ENCODE measurements at regions not wholly inside any gene's neighbourhood (a gene's known extent, or its start where the extent isn't known, plus 50 kb on each side); places are given as distances from the start of the nearest gene placed in this dataset.

DNA sequence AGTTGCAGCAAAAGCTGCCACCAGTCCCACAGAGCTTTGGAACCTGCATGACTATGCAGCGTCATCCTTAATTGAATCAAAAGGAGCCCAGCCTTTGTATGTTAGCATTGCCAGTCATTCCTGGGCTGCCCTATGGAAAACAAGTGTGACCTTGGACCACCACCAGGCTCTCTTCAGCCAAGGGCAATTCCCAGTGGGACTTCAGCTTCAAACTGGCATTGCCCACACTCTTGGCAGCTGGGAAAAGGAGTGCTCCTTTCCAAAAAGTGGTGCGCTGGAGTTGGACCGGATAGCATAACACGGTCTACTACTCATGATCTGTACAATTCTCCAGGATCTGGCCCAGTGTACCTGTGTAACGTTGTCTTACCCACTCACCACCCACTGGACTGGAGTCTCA, 259.5 kb downstream of the MREG start (continued):
- no peak for TF ChIP-seq SMAD1 (IDR thresholded peaks at IDR 0.05; ENCODE audit: low read depth, partially characterized antibody)

DNA sequence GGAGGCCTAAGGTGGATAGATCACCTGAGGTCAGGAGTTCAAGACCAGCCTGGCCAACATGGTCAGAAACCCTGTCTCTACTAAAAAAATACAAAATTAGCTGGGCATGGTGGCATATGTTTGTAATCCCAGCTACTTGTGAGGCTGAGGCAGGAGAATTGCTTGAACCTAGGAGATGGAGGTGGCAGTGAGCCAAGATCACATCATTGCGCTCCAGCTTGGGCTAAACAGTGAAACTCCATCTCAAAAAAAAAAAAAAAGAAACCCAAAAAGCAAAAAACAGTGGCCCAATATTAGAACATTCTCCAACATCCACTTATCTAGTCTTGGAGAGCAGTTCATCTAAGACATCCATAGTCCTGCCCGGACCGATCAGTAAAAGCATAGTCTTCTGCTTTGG, 260.4 kb downstream of the MREG start:
- ATAC-seq (no peak), DNase-seq (ENCODE audit: low read depth, low spot score) (no peak), FAIRE-seq (no peak)
- H3K4me1 ChIP-seq (ENCODE audit: control insufficient read depth, insufficient read depth, low read length), result no peaks in the 10 kb centered on the region
- no peak overlapping the region for H3K4me2 ChIP-seq (ENCODE audit: control insufficient read depth, insufficient read depth)
- BruUV-seq (replicated peaks), result no TSS peak
- H3K9me3 ChIP-seq (replicated peaks; ENCODE audit: control insufficient read depth, insufficient read depth, low read length), result no peaks in the 10 kb centered on the region
- POLR2A ChIA-PET, result no interaction called here
- TF ChIP-seq MXI1 (IDR thresholded peaks at IDR 0.05; ENCODE audit: low read depth, low read length), result no peak
- no peak for TF ChIP-seq TBL1XR1 (IDR thresholded peaks at IDR 0.05; ENCODE audit: low read depth, low read length)
- TF ChIP-seq, protein P1, sequence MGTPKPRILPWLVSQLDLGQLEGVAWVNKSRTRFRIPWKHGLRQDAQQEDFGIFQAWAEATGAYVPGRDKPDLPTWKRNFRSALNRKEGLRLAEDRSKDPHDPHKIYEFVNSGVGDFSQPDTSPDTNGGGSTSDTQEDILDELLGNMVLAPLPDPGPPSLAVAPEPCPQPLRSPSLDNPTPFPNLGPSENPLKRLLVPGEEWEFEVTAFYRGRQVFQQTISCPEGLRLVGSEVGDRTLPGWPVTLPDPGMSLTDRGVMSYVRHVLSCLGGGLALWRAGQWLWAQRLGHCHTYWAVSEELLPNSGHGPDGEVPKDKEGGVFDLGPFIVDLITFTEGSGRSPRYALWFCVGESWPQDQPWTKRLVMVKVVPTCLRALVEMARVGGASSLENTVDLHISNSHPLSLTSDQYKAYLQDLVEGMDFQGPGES (IDR thresholded peaks at IDR 0.05), result no peak
- no peak for TF ChIP-seq POU2F2 (IDR thresholded peaks at IDR 0.05; ENCODE audit: borderline replicate concordance, low read depth, low read length)
- TF ChIP-seq SUZ12 (IDR thresholded peaks at IDR 0.05; ENCODE audit: unreplicated experiment), result no peak
- TF ChIP-seq SUPT20H (IDR thresholded peaks at IDR 0.05; ENCODE audit: borderline replicate concordance, control insufficient read depth, low read depth, low read length), result no peak
- TF ChIP-seq STAT1 (conservative IDR thresholded peaks at IDR 0.05), result no peak
- TF ChIP-seq HDAC6 (IDR thresholded peaks at IDR 0.05; ENCODE audit: unreplicated experiment), result no peak
- TF ChIP-seq, protein P2, sequence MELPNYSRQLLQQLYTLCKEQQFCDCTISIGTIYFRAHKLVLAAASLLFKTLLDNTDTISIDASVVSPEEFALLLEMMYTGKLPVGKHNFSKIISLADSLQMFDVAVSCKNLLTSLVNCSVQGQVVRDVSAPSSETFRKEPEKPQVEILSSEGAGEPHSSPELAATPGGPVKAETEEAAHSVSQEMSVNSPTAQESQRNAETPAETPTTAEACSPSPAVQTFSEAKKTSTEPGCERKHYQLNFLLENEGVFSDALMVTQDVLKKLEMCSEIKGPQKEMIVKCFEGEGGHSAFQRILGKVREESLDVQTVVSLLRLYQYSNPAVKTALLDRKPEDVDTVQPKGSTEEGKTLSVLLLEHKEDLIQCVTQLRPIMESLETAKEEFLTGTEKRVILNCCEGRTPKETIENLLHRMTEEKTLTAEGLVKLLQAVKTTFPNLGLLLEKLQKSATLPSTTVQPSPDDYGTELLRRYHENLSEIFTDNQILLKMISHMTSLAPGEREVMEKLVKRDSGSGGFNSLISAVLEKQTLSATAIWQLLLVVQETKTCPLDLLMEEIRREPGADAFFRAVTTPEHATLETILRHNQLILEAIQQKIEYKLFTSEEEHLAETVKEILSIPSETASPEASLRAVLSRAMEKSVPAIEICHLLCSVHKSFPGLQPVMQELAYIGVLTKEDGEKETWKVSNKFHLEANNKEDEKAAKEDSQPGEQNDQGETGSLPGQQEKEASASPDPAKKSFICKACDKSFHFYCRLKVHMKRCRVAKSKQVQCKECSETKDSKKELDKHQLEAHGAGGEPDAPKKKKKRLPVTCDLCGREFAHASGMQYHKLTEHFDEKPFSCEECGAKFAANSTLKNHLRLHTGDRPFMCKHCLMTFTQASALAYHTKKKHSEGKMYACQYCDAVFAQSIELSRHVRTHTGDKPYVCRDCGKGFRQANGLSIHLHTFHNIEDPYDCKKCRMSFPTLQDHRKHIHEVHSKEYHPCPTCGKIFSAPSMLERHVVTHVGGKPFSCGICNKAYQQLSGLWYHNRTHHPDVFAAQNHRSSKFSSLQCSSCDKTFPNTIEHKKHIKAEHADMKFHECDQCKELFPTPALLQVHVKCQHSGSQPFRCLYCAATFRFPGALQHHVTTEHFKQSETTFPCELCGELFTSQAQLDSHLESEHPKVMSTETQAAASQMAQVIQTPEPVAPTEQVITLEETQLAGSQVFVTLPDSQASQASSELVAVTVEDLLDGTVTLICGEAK (IDR thresholded peaks at IDR 0.05; ENCODE audit: borderline replicate concordance), result no peak
- TF ChIP-seq, protein P3, sequence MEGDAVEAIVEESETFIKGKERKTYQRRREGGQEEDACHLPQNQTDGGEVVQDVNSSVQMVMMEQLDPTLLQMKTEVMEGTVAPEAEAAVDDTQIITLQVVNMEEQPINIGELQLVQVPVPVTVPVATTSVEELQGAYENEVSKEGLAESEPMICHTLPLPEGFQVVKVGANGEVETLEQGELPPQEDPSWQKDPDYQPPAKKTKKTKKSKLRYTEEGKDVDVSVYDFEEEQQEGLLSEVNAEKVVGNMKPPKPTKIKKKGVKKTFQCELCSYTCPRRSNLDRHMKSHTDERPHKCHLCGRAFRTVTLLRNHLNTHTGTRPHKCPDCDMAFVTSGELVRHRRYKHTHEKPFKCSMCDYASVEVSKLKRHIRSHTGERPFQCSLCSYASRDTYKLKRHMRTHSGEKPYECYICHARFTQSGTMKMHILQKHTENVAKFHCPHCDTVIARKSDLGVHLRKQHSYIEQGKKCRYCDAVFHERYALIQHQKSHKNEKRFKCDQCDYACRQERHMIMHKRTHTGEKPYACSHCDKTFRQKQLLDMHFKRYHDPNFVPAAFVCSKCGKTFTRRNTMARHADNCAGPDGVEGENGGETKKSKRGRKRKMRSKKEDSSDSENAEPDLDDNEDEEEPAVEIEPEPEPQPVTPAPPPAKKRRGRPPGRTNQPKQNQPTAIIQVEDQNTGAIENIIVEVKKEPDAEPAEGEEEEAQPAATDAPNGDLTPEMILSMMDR (IDR thresholded peaks at IDR 0.05 in 2 of 3, conservative IDR thresholded peaks at IDR 0.05 in 1 of 3; ENCODE audit: control insufficient read depth in 2 of 3, extremely low read depth in 1 of 3, insufficient read depth in 1 of 3, low read depth in 3 of 3, low read length in 3 of 3), result no peak
- TF ChIP-seq CBX3 (IDR thresholded peaks at IDR 0.05; ENCODE audit: borderline replicate concordance, low read depth), result no peak
- TF ChIP-seq IKZF2 (IDR thresholded peaks at IDR 0.05), result no peak
- TF ChIP-seq KLF5 (IDR thresholded peaks at IDR 0.05; ENCODE audit: partially characterized antibody), result no peak
- no peak for TF ChIP-seq BHLHE40 (IDR thresholded peaks at IDR 0.05; ENCODE audit: borderline replicate concordance in 1 of 2, low read depth in 2 of 2, low read length in 1 of 2)
- no peak for TF ChIP-seq SMAD1 (IDR thresholded peaks at IDR 0.05; ENCODE audit: low read depth, partially characterized antibody)
- TF ChIP-seq ZBED1 (IDR thresholded peaks at IDR 0.05; ENCODE audit: borderline replicate concordance), result no peak
- RAD21 ChIA-PET (ENCODE audit: unreplicated experiment), result no interaction called here
- SMC1A ChIA-PET (ENCODE audit: uncharacterized antibody, unreplicated experiment), result no interaction called here
- no peaks in the 10 kb centered on the region for H3K79me2 ChIP-seq (ENCODE audit: control insufficient read depth, insufficient read depth, low read length)
- H3K36me3 ChIP-seq (ENCODE audit: control insufficient read depth in 2 of 2, insufficient read depth in 2 of 2, low read length in 1 of 2), result no peaks in the 10 kb centered on the region
- WGBS (ENCODE audit: insufficient coverage, insufficient replicate concordance, low lambda C conversion rate, missing lambda C conversion rate), result 59% methylated on average over 2 of the region's 3 CpGs
- intact Hi-C loops (cut with micrococcal nuclease; ENCODE audit: unreplicated experiment) (no loop called here), in situ Hi-C loops (cut with MboI) (no loop called here)
- no peak overlapping the region for H3K4me3 ChIP-seq
- no peak overlapping the region for H3K27ac ChIP-seq (ENCODE audit: control insufficient read depth, insufficient read depth)
- no peaks in the 10 kb centered on the region; a peak in 1 of 4 replicates for H3K27me3 ChIP-seq (replicated peaks in 1 of 2; ENCODE audit: control insufficient read depth in 2 of 2, insufficient read depth in 2 of 2, low read length in 1 of 2)
- CTCF ChIA-PET, result no interaction called here
- no peaks in the 10 kb centered on the region; the same call in 1 of the 2 replicates for H4K20me1 ChIP-seq (ENCODE audit: control insufficient read depth, insufficient read depth)
- no peak overlapping the region for H2AFZ ChIP-seq (ENCODE audit: control insufficient read depth, low read depth, low read length)
- H3K9ac ChIP-seq (ENCODE audit: control insufficient read depth, insufficient read depth, low read length), result no peak overlapping the region
